ENCODE measurements at regions not wholly inside any gene's neighbourhood (a gene's known extent, or its start where the extent isn't known, plus 50 kb on each side); places are given as distances from the start of the nearest gene placed in this dataset.

- no peak for TF ChIP-seq EZH2 (IDR thresholded peaks at IDR 0.05; ENCODE audit: borderline replicate concordance, low read depth, low read length, severe bottlenecking)
- TF ChIP-seq, protein P1, sequence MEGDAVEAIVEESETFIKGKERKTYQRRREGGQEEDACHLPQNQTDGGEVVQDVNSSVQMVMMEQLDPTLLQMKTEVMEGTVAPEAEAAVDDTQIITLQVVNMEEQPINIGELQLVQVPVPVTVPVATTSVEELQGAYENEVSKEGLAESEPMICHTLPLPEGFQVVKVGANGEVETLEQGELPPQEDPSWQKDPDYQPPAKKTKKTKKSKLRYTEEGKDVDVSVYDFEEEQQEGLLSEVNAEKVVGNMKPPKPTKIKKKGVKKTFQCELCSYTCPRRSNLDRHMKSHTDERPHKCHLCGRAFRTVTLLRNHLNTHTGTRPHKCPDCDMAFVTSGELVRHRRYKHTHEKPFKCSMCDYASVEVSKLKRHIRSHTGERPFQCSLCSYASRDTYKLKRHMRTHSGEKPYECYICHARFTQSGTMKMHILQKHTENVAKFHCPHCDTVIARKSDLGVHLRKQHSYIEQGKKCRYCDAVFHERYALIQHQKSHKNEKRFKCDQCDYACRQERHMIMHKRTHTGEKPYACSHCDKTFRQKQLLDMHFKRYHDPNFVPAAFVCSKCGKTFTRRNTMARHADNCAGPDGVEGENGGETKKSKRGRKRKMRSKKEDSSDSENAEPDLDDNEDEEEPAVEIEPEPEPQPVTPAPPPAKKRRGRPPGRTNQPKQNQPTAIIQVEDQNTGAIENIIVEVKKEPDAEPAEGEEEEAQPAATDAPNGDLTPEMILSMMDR (IDR thresholded peaks at IDR 0.05; ENCODE audit: borderline replicate concordance, extremely low read depth, low read length, poor library complexity, severe bottlenecking) = no peak
Observed at GRCh38 chr3:146884296-146884695, 279.1 kb upstream of the PLSCR5 start.

DNA sequence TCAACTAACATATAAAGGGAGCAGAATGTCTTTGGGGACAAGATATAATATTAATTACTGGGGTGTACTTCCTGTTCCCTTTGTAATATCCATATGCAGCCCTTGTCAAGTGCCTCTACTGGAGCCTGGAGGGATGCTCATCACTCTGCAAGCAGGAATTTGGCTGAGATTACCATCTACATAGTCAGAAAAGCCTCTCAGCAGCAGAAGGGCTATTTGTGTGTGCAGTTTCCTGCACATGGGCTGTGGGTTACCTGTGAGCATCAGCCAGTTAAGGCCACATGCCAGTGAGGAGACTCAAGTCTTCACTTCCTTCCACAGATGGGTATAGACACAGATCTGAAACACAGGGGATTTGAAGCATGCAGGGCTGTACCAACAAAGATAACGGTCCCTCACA, 278.1 kb upstream of the PLSCR5 start:
- no peak overlapping the region for H3K27ac ChIP-seq (ENCODE audit: low read length)
- no peaks in the 10 kb centered on the region for H3K79me2 ChIP-seq (ENCODE audit: insufficient read depth, low read length)
- no peak overlapping the region for H3K4me3 ChIP-seq (ENCODE audit: low read depth in 1 of 2, low read length in 2 of 2)
- H3K9me3 ChIP-seq (ENCODE audit: insufficient read depth, low read length, severe bottlenecking) = no peaks in the 10 kb centered on the region
- H3K36me3 ChIP-seq (ENCODE audit: insufficient read depth, low read length) = no peaks in the 10 kb centered on the region
- DNase-seq = peak; percentile 21
- ATAC-seq (ENCODE audit: insufficient read depth, low read depth) = peak; percentile 76
- no peaks in the 10 kb centered on the region for H3K27me3 ChIP-seq (ENCODE audit: insufficient read depth, low read length, poor library complexity)
- 0 out of 2 replicates have a peak, but pooled peaks cover 5% of the 10 kb centered on the region for H3K4me1 ChIP-seq (ENCODE audit: insufficient read depth, low read length)
- TF ChIP-seq, protein P1 (IDR thresholded peaks at IDR 0.05; ENCODE audit: borderline replicate concordance, extremely low read depth, low read length, poor library complexity, severe bottlenecking) = no peak
- no peak for TF ChIP-seq EZH2 (IDR thresholded peaks at IDR 0.05; ENCODE audit: borderline replicate concordance, low read depth, low read length, severe bottlenecking)
- no peak overlapping the region for H3K9ac ChIP-seq (ENCODE audit: low read depth, low read length)
- no peaks in the 10 kb centered on the region for H4K20me1 ChIP-seq (ENCODE audit: insufficient read depth, low read length)
- H3K4me2 ChIP-seq (ENCODE audit: insufficient read depth, low read length) = no peak overlapping the region
- H2AFZ ChIP-seq (ENCODE audit: low read depth, low read length) = no peak overlapping the region

More at GRCh38 chr3:146884296-146884695, 279.1 kb upstream of the PLSCR5 start:
- Histone ChIP-seq H3K4me2 (ENCODE audit: insufficient read depth, low read length) (no peak overlapping the region), H3K4me1 (ENCODE audit: insufficient read depth, low read length) (0 out of 2 replicates have a peak, but pooled peaks cover 5% of the 10 kb centered on the region), H3K4me3 (ENCODE audit: low read depth in 1 of 2, low read length in 2 of 2) (no peak overlapping the region), H3K9me3 (ENCODE audit: insufficient read depth, low read length, severe bottlenecking) (no peaks in the 10 kb centered on the region), H3K36me3 (ENCODE audit: insufficient read depth, low read length) (no peaks in the 10 kb centered on the region), H3K27me3 (ENCODE audit: insufficient read depth, low read length, poor library complexity) (no peaks in the 10 kb centered on the region), H3K27ac (ENCODE audit: low read length) (no peak overlapping the region), H4K20me1 (ENCODE audit: insufficient read depth, low read length) (no peaks in the 10 kb centered on the region), H2AFZ (ENCODE audit: low read depth, low read length) (no peak overlapping the region), H3K9ac (ENCODE audit: low read depth, low read length) (no peak overlapping the region), H3K79me2 (ENCODE audit: insufficient read depth, low read length) (no peaks in the 10 kb centered on the region)
- ATAC-seq (ENCODE audit: insufficient read depth, low read depth) (no peak), DNase-seq (no peak)

DNA sequence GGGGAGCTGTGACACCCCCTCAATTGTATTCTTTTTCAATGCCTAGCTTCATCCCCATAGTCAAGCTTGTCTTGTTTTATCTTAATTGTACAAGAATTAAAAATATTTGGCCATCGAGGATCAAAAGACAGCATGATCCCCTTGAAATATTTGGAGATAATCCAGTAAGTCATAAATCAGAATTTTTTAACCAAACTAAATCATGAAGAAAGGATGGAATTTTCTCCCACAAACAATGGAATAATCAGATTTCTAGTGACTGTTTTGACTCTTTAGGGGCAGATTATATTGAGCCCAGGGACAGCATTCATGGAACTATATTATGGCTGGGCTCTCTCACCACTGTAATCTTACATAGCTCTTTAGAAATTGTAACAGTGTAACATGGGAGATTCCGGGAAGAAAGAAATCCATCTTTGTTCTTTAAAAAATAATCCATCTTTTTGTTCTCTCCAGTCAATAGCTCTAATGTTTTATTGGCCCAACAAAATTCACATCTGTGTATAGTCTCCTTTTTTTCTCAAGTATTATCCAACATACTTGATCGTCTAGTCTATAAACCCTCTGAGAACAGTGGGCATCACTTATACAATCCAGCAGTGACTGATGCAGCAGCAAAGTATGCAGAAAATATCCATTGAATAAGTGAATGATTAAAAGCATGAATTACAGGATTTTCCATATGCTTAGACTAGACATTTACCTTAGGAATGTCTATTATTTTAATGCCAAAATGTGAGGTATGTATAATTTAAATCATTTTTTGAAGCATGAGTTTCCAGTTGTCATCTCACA, 277.0 kb upstream of the PLSCR5 start:
- H3K9me3 ChIP-seq (ENCODE audit: insufficient read depth, low read length, severe bottlenecking) = no peaks in the 10 kb centered on the region
- no peak overlapping the region for H3K4me3 ChIP-seq (ENCODE audit: low read depth in 1 of 2, low read length in 2 of 2)
- no peaks in the 10 kb centered on the region for H3K27me3 ChIP-seq (ENCODE audit: insufficient read depth, low read length, poor library complexity)
- H3K36me3 ChIP-seq (ENCODE audit: insufficient read depth, low read length) = no peaks in the 10 kb centered on the region
- no peak overlapping the region for H3K9ac ChIP-seq (ENCODE audit: low read depth, low read length)
- 0 out of 2 replicates have a peak, but pooled peaks cover 5% of the 10 kb centered on the region for H3K4me1 ChIP-seq (ENCODE audit: insufficient read depth, low read length)
- H3K27ac ChIP-seq (ENCODE audit: low read length) = no peak overlapping the region
- no peak for TF ChIP-seq EZH2 (IDR thresholded peaks at IDR 0.05; ENCODE audit: borderline replicate concordance, low read depth, low read length, severe bottlenecking)
- TF ChIP-seq, protein P1 (IDR thresholded peaks at IDR 0.05; ENCODE audit: borderline replicate concordance, extremely low read depth, low read length, poor library complexity, severe bottlenecking) = no peak
- no peak overlapping the region for H3K4me2 ChIP-seq (ENCODE audit: insufficient read depth, low read length)
- DNase-seq = no peak
- no peaks in the 10 kb centered on the region for H4K20me1 ChIP-seq (ENCODE audit: insufficient read depth, low read length)
- no peak for ATAC-seq (ENCODE audit: insufficient read depth, low read depth)
- no peak overlapping the region for H2AFZ ChIP-seq (ENCODE audit: low read depth, low read length)
- H3K79me2 ChIP-seq (ENCODE audit: insufficient read depth, low read length) = no peaks in the 10 kb centered on the region
